HepG2 (cell line): ENCODE measurements at regions not wholly inside any gene's neighbourhood (a gene's known extent, or its start where the extent isn't known, plus 50 kb on each side); places are given as distances from the start of the nearest gene placed in this dataset.
A peak's percentile ranks its signal among the peaks of the same experiment; 100 is the strongest.

Experiments used
- PAF1 ChIP-seq: IDR thresholded peaks from 2 replicates; pipeline ENCODE4 v1.6.1; 2016; ENCODE audit warnings: missing genetic modification reagents, missing compliant biosample characterization
- PCBP2 ChIP-seq: fragments of 200-400 bp; formaldehyde crosslinking; optimal IDR thresholded peaks from 2 replicates; pipeline ENCODE3; 2018; ENCODE audit warnings: low read length, low read depth; ENCODE audit not compliant: poor library complexity, severe bottlenecking
- PHF20 ChIP-seq: sonication (generic); formaldehyde crosslinking; IDR thresholded peaks from 2 replicates; pipeline ENCODE4 v1.5.0; 2020; ENCODE audit warnings: mild to moderate bottlenecking, missing genetic modification reagents
- SMYD3 ChIP-seq: sonication (generic); formaldehyde crosslinking; IDR thresholded peaks from 2 replicates; pipeline ENCODE4 v1.8.1; 2023; ENCODE audit warnings: mild to moderate bottlenecking, missing genetic modification reagents
- ZBTB20 ChIP-seq: sonication (generic); formaldehyde crosslinking; IDR thresholded peaks from 2 replicates; pipeline ENCODE4 v1.8.1; 2023; ENCODE audit warnings: missing genetic modification reagents, low read depth, mild to moderate bottlenecking, borderline replicate concordance
- ZBTB33 ChIP-seq: sonication (generic); formaldehyde crosslinking; IDR thresholded peaks from 2 replicates; pipeline ENCODE4 v1.4.0; 2020; ENCODE audit warnings: missing genetic modification reagents
- ZHX2 ChIP-seq, 2 experiments: sonication (generic) in 1 of 2; formaldehyde crosslinking in 1 of 2; IDR thresholded peaks; 2 replicates each; pipeline versions ENCODE4 v1.6.1 to v1.9.0; 2014 to 2022; ENCODE audit warnings: antibody characterized with exemption in 1 of 2, borderline replicate concordance in 1 of 2, inconsistent platforms in 1 of 2, low read depth in 1 of 2, missing genetic modification reagents in 1 of 2
- ZNF562 ChIP-seq: sonication (generic); formaldehyde crosslinking; IDR thresholded peaks from 2 replicates; pipeline ENCODE4 v1.8.0; 2022; ENCODE audit warnings: missing genetic modification reagents, borderline replicate concordance
- ZNF589 ChIP-seq: sonication (generic); formaldehyde crosslinking; conservative IDR thresholded peaks from 2 replicates; pipeline ENCODE4 v1.8.0; 2022; ENCODE audit warnings: mild to moderate bottlenecking, moderate library complexity, missing genetic modification reagents
- ZNF710 ChIP-seq: sonication (generic); formaldehyde crosslinking; IDR thresholded peaks from 2 replicates; pipeline ENCODE4 v1.5.0; 2020; ENCODE audit warnings: mild to moderate bottlenecking, missing genetic modification reagents, borderline replicate concordance
- ZNF891 ChIP-seq: sonication (generic); formaldehyde crosslinking; IDR thresholded peaks from 2 replicates; pipeline ENCODE4 v1.5.0; 2020; ENCODE audit warnings: mild to moderate bottlenecking, missing genetic modification reagents
- TF ChIP-seq, protein P1 (sequence below): sonication (generic); formaldehyde crosslinking; IDR thresholded peaks from 2 replicates; pipeline ENCODE4 v1.4.0; 2020; ENCODE audit warnings: missing genetic modification reagents
- TF ChIP-seq, protein P2 (sequence below): sonication (generic); formaldehyde crosslinking; conservative IDR thresholded peaks from 2 replicates; pipeline ENCODE4 v1.8.0; 2022; ENCODE audit warnings: mild to moderate bottlenecking, moderate library complexity, missing genetic modification reagents

DNA sequence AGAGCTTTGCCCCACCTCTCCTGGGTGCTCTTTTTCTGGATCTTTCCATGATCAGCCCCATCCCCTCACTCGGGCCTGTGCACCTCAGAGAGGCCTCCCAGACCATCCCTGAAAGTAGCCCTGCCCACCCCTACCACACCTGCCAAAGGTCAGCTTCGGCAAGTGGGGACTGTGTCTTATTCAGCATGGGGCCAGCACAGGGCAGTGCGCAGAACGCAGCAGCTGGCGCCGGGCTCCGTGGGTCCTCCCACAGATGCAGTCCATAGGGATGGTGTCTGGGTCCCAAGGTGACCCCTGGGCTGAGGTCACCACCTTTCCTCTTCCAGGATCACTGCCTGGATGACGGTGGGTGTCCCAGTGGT is 79.4 kb downstream of the CEBPB start (continued):
- TF ChIP-seq ZBTB33 (CRISPR knock-in tag) (0 out of 2 replicates have a peak, but pooled peaks have one; percentile 16), ZNF562 (no peak), ZNF710 (CRISPR knock-in tag) (0 out of 2 replicates have a peak, but pooled peaks have one; percentile 34), ZBTB20 (CRISPR knock-in tag) (no peak), ZNF891 (CRISPR knock-in tag) (0 out of 2 replicates have a peak, but pooled peaks have one; percentile 22), PAF1 (no peak), ZHX2 (IDR thresholded peaks at IDR 0.05; ENCODE audit: low read depth) (peak; percentile 41; the same call in 1 of the 2 replicates), ZHX2 (CRISPR knock-in tag; IDR thresholded peaks at IDR 0.05; ENCODE audit: borderline replicate concordance) (no peak), ZNF589 (CRISPR knock-in tag) (no peak), PCBP2 (no peak), SMYD3 (CRISPR knock-in tag) (no peak), PHF20 (CRISPR knock-in tag) (no peak)
- TF ChIP-seq, protein P1, sequence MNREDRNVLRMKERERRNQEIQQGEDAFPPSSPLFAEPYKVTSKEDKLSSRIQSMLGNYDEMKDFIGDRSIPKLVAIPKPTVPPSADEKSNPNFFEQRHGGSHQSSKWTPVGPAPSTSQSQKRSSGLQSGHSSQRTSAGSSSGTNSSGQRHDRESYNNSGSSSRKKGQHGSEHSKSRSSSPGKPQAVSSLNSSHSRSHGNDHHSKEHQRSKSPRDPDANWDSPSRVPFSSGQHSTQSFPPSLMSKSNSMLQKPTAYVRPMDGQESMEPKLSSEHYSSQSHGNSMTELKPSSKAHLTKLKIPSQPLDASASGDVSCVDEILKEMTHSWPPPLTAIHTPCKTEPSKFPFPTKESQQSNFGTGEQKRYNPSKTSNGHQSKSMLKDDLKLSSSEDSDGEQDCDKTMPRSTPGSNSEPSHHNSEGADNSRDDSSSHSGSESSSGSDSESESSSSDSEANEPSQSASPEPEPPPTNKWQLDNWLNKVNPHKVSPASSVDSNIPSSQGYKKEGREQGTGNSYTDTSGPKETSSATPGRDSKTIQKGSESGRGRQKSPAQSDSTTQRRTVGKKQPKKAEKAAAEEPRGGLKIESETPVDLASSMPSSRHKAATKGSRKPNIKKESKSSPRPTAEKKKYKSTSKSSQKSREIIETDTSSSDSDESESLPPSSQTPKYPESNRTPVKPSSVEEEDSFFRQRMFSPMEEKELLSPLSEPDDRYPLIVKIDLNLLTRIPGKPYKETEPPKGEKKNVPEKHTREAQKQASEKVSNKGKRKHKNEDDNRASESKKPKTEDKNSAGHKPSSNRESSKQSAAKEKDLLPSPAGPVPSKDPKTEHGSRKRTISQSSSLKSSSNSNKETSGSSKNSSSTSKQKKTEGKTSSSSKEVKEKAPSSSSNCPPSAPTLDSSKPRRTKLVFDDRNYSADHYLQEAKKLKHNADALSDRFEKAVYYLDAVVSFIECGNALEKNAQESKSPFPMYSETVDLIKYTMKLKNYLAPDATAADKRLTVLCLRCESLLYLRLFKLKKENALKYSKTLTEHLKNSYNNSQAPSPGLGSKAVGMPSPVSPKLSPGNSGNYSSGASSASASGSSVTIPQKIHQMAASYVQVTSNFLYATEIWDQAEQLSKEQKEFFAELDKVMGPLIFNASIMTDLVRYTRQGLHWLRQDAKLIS (CRISPR knock-in tag), result 0 out of 2 replicates have a peak, but pooled peaks have one; percentile 41
- TF ChIP-seq, protein P2, sequence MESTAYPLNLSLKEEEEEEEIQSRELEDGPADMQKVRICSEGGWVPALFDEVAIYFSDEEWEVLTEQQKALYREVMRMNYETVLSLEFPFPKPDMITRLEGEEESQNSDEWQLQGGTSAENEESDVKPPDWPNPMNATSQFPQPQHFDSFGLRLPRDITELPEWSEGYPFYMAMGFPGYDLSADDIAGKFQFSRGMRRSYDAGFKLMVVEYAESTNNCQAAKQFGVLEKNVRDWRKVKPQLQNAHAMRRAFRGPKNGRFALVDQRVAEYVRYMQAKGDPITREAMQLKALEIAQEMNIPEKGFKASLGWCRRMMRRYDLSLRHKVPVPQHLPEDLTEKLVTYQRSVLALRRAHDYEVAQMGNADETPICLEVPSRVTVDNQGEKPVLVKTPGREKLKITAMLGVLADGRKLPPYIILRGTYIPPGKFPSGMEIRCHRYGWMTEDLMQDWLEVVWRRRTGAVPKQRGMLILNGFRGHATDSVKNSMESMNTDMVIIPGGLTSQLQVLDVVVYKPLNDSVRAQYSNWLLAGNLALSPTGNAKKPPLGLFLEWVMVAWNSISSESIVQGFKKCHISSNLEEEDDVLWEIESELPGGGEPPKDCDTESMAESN (CRISPR knock-in tag), result no peak; the same call in 1 of the 2 replicates
